HEK293 (cell line): ENCODE measurements at regions not wholly inside any gene's neighbourhood (a gene's known extent, or its start where the extent isn't known, plus 50 kb on each side); places are given as distances from the start of the nearest gene placed in this dataset.
"Not testable (repeated sequence)": the region's sequence is repeated elsewhere in the genome, so short reads cannot be mapped to it uniquely, and the experiment has no call there.

Experiments
- CTCF ChIA-PET: fragments of 350-600 bp; formaldehyde crosslinking; extraction: SDS; loops from one replicate; lab custom pipeline; 2021; ENCODE audit warnings: antibody characterized with exemption; lab: Yijun Ruan, JAX
- POLR2A ChIA-PET: fragments of 300-600 bp; formaldehyde crosslinking; extraction: SDS; loops from one replicate; lab custom pipeline; 2020; ENCODE audit warnings: antibody characterized with exemption, inconsistent platforms; lab: Yijun Ruan, JAX
- H3K27ac ChIP-seq: fragments of 200-500 bp; sonication (Bioruptor generic); 2 replicates; pipeline ENCODE4 v1.5.1; 2014; ENCODE audit warnings: low read depth, low read length, control low read depth, inconsistent platforms; ENCODE audit errors: extremely low read depth
- H3K36me3 ChIP-seq, 2 experiments: fragments of 200-500 bp in 1 of 2; sonication (Bioruptor generic) in 1 of 2; 1 replicate in 1 of 2; 2 replicates in 1 of 2; pipeline ENCODE4 v1.5.1; 2014 to 2017; ENCODE audit warnings: inconsistent platforms in 2 of 2, low read length in 2 of 2; ENCODE audit not compliant: control insufficient read depth in 2 of 2, insufficient read depth in 1 of 2
- H3K4me1 ChIP-seq: fragments of 200-500 bp; sonication (Bioruptor generic); 2 replicates; pipeline ENCODE4 v1.5.1; 2014; ENCODE audit warnings: mild to moderate bottlenecking, low read length, inconsistent platforms; ENCODE audit not compliant: control insufficient read depth, insufficient read depth
- H3K4me3 ChIP-seq: 2 replicates; pipeline ENCODE4 v1.5.1; 2011; ENCODE audit warnings: low read depth, mild to moderate bottlenecking, control low read depth, low read length, moderate library complexity
- H3K9me3 ChIP-seq: fragments of 200-500 bp; sonication (Bioruptor generic); 2 replicates; pipeline ENCODE4 v1.5.1; 2014; ENCODE audit warnings: low read depth, low read length, inconsistent platforms; ENCODE audit not compliant: control insufficient read depth, insufficient read depth
- GLI4 ChIP-seq: fragments of 450-650 bp; formaldehyde crosslinking; IDR thresholded peaks from 2 replicates; pipeline ENCODE4 v1.5.1; 2016; ENCODE audit warnings: missing biosample characterization, missing genetic modification characterization
- KLF1 ChIP-seq: fragments of 450-650 bp; formaldehyde crosslinking; IDR thresholded peaks from 2 replicates; pipeline ENCODE4 v1.5.1; 2016; ENCODE audit warnings: missing biosample characterization, missing genetic modification characterization
- YY1 ChIP-seq: fragments of 450-650 bp; formaldehyde crosslinking; IDR thresholded peaks from 2 replicates; pipeline ENCODE4 v1.5.1; 2018; ENCODE audit warnings: missing biosample characterization, missing genetic modification characterization
- YY2 ChIP-seq: fragments of 450-650 bp; formaldehyde crosslinking; IDR thresholded peaks from 2 replicates; pipeline ENCODE4 v1.5.1; 2016; ENCODE audit warnings: missing biosample characterization, missing genetic modification characterization
- ZBTB1 ChIP-seq: fragments of 450-650 bp; formaldehyde crosslinking; IDR thresholded peaks from 2 replicates; pipeline ENCODE4 v1.5.1; 2016; ENCODE audit warnings: missing biosample characterization, missing genetic modification characterization
- ZBTB48 ChIP-seq: fragments of 450-650 bp; formaldehyde crosslinking; IDR thresholded peaks from 2 replicates; pipeline ENCODE4 v1.5.1; 2016; ENCODE audit warnings: missing biosample characterization, missing genetic modification characterization
- ZNF157 ChIP-seq: fragments of 450-650 bp; formaldehyde crosslinking; IDR thresholded peaks from 2 replicates; pipeline ENCODE4 v1.5.1; 2016; ENCODE audit warnings: missing biosample characterization, missing genetic modification characterization
- ZNF239 ChIP-seq: fragments of 450-650 bp; formaldehyde crosslinking; IDR thresholded peaks from 2 replicates; pipeline ENCODE4 v1.5.1; 2016; ENCODE audit warnings: missing biosample characterization, missing genetic modification characterization
- ZNF302 ChIP-seq: fragments of 450-650 bp; formaldehyde crosslinking; IDR thresholded peaks from 2 replicates; pipeline ENCODE4 v1.5.1; 2016; ENCODE audit warnings: missing biosample characterization, missing genetic modification characterization, low read depth
- ZNF670 ChIP-seq: fragments of 450-650 bp; formaldehyde crosslinking; IDR thresholded peaks from 2 replicates; pipeline ENCODE4 v1.5.1; 2016; ENCODE audit warnings: missing biosample characterization, missing genetic modification characterization, low read depth
- TF ChIP-seq, protein P1 (sequence below): fragments of 450-650 bp; formaldehyde crosslinking; IDR thresholded peaks from 2 replicates; pipeline ENCODE4 v1.5.1; 2017; ENCODE audit warnings: missing biosample characterization, missing genetic modification characterization
- TF ChIP-seq, protein P2 (sequence below): fragments of 450-650 bp; formaldehyde crosslinking; IDR thresholded peaks from 2 replicates; pipeline ENCODE4; 2016; ENCODE audit warnings: missing biosample characterization, missing genetic modification characterization
- TF ChIP-seq, protein P3 (sequence below): fragments of 450-650 bp; formaldehyde crosslinking; IDR thresholded peaks from 2 replicates; pipeline ENCODE4 v1.5.1; 2016; ENCODE audit warnings: missing biosample characterization, missing genetic modification characterization
- TF ChIP-seq, protein P4 (sequence below): fragments of 450-650 bp; formaldehyde crosslinking; IDR thresholded peaks from 2 replicates; pipeline ENCODE4 v1.5.1; 2016; ENCODE audit warnings: missing biosample characterization, missing genetic modification characterization
- TF ChIP-seq, protein P5 (sequence below): fragments of 450-650 bp; formaldehyde crosslinking; IDR thresholded peaks from 2 replicates; pipeline ENCODE4 v1.5.1; 2016; ENCODE audit warnings: missing biosample characterization, missing genetic modification characterization

DNA sequence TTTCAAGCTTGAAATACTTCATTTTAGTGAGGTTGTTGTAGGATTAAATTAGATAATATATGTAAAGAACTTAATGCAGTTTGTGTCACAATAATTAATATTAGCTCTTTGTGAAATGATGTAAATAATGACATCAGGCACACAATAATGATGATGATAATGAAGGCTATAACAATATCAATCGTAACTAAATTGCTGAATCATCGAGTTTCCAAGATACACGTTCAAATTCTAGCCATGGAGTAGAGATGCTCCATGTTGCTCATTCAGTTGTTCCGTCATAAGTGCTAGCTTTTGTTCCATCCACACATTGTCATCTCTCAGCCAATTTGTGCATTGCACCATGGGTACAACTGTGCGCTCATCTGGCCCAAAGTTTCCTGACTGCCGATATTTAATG lies 83.1 kb downstream of the CPXCR1 start:
- Histone ChIP-seq H3K4me1 (no peaks in the 10 kb centered on the region), H3K36me3 (no peaks in the 10 kb centered on the region), H3K27ac (no peak overlapping the region), H3K4me3 (no peak overlapping the region), H3K9me3 (no peaks in the 10 kb centered on the region; the same call in 1 of the 2 replicates)
- POLR2A ChIA-PET, result no interaction called here
- CTCF ChIA-PET, result interaction anchor here (0.7 kb wide), 1 partner anchor 28 kb away, joined by 3 read pairs; no protein-coding TSS in a partner anchor
- TF ChIP-seq, protein P1, sequence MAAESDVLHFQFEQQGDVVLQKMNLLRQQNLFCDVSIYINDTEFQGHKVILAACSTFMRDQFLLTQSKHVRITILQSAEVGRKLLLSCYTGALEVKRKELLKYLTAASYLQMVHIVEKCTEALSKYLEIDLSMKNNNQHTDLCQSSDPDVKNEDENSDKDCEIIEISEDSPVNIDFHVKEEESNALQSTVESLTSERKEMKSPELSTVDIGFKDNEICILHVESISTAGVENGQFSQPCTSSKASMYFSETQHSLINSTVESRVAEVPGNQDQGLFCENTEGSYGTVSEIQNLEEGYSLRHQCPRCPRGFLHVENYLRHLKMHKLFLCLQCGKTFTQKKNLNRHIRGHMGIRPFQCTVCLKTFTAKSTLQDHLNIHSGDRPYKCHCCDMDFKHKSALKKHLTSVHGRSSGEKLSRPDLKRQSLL (tag by site-specific recombination), result no peak
- TF ChIP-seq ZNF302, result no peak
- TF ChIP-seq ZNF239 (tag by site-specific recombination), result no peak
- TF ChIP-seq ZNF157 (tag by site-specific recombination), result no peak
- TF ChIP-seq YY2 (tag by site-specific recombination), result no peak
- TF ChIP-seq, protein P2, sequence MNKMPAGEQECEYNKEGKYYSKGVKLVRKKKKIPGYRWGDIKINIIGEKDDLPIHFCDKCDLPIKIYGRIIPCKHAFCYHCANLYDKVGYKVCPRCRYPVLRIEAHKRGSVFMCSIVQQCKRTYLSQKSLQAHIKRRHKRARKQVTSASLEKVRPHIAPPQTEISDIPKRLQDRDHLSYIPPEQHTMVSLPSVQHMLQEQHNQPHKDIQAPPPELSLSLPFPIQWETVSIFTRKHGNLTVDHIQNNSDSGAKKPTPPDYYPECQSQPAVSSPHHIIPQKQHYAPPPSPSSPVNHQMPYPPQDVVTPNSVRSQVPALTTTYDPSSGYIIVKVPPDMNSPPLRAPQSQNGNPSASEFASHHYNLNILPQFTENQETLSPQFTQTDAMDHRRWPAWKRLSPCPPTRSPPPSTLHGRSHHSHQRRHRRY (tag by site-specific recombination), result no peak
- TF ChIP-seq ZBTB48, result no peak
- no peak for TF ChIP-seq YY1
- TF ChIP-seq, protein P3, sequence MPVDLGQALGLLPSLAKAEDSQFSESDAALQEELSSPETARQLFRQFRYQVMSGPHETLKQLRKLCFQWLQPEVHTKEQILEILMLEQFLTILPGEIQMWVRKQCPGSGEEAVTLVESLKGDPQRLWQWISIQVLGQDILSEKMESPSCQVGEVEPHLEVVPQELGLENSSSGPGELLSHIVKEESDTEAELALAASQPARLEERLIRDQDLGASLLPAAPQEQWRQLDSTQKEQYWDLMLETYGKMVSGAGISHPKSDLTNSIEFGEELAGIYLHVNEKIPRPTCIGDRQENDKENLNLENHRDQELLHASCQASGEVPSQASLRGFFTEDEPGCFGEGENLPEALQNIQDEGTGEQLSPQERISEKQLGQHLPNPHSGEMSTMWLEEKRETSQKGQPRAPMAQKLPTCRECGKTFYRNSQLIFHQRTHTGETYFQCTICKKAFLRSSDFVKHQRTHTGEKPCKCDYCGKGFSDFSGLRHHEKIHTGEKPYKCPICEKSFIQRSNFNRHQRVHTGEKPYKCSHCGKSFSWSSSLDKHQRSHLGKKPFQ (tag by site-specific recombination), result no peak
- TF ChIP-seq, protein P4, sequence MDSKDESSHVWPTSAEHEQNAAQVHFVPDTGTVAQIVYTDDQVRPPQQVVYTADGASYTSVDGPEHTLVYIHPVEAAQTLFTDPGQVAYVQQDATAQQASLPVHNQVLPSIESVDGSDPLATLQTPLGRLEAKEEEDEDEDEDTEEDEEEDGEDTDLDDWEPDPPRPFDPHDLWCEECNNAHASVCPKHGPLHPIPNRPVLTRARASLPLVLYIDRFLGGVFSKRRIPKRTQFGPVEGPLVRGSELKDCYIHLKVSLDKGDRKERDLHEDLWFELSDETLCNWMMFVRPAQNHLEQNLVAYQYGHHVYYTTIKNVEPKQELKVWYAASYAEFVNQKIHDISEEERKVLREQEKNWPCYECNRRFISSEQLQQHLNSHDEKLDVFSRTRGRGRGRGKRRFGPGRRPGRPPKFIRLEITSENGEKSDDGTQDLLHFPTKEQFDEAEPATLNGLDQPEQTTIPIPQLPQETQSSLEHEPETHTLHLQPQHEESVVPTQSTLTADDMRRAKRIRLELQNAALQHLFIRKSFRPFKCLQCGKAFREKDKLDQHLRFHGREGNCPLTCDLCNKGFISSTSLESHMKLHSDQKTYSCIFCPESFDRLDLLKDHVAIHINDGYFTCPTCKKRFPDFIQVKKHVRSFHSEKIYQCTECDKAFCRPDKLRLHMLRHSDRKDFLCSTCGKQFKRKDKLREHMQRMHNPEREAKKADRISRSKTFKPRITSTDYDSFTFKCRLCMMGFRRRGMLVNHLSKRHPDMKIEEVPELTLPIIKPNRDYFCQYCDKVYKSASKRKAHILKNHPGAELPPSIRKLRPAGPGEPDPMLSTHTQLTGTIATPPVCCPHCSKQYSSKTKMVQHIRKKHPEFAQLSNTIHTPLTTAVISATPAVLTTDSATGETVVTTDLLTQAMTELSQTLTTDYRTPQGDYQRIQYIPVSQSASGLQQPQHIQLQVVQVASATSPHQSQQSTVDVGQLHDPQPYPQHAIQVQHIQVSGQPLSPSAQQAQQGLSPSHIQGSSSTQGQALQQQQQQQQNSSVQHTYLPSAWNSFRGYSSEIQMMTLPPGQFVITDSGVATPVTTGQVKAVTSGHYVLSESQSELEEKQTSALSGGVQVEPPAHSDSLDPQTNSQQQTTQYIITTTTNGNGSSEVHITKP (tag by site-specific recombination), result no peak
- TF ChIP-seq GLI4, result no peak
- TF ChIP-seq, protein P5, sequence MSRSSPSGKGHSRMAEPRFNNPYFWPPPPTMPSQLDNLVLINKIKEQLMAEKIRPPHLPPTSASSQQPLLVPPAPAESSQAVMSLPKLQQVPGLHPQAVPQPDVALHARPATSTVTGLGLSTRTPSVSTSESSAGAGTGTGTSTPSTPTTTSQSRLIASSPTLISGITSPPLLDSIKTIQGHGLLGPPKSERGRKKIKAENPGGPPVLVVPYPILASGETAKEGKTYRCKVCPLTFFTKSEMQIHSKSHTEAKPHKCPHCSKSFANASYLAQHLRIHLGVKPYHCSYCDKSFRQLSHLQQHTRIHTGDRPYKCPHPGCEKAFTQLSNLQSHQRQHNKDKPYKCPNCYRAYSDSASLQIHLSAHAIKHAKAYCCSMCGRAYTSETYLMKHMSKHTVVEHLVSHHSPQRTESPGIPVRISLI, result no peak
- no peak for TF ChIP-seq KLF1 (tag by site-specific recombination)

DNA sequence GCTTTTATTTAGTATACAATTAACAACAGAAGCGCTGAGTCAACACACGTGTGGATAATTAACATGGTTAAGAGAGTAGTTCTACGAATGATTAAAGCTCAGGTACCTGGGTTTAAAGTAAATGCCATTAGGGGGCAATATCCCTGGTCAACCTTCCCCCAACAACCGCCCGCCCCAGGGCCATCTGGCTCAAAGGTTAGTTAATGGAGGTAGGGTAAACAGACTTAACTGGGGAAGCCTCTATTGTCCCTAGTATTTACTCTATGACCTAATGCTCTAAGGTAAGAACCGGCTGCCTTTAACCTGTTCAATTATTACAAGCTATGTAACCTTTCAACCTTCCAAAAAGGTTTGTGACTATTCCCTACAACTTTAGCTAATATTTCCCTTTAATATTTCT lies 90.7 kb downstream of the CPXCR1 start:
- H3K27ac ChIP-seq, POLR2A ChIA-PET, H3K9me3 ChIP-seq, H3K4me1 ChIP-seq, H3K4me3 ChIP-seq, CTCF ChIA-PET, H3K36me3 ChIP-seq: not testable (repeated sequence)

DNA sequence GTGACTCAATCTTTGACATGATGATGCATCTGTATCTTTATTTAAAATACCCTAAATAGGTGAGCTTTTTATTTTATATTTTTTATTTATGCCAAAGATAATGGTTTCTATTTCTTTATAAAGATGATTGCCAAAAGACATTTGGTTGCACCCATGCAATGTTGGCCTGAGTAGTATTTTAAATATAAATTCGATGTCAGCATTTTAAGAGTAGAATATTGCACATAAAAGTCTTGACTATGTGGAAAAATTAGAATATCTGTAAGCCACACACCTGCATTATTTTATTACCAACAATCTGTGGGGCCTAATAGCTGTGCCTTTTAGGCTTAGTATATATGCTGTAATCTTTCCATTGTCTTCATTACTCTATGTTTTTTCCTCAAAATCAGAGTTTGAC lies 91.4 kb downstream of the CPXCR1 start:
- TF ChIP-seq ZBTB1, result no peak
- no peak for TF ChIP-seq ZNF670 (tag by site-specific recombination)
- ChIA-PET CTCF (no interaction called here), POLR2A (no interaction called here)
- Histone ChIP-seq H3K27ac (no peak overlapping the region), H3K4me3 (no peak overlapping the region), H3K4me1 (no peaks in the 10 kb centered on the region), H3K36me3 (no peaks in the 10 kb centered on the region), H3K9me3 (no peaks in the 10 kb centered on the region; the same call in 1 of the 2 replicates)

DNA sequence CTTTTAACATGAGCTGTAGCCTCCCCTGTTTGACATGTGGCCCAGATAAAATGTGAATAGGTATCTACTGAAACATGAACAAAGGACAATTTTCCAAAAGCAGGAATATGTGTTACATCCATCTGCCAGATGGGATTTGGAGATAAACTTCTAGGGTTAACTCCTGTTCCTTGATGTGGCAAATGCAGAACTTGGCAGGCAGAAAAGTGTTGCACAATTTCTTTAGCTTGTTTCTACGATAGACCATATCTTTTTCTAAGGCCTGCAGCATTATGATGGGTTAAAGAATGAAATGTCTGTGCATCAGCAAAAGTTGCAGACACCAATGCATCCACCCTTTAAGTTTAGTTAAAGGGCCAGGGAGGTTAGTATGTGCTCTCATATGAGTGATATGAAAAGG lies 96.8 kb downstream of the CPXCR1 start:
- POLR2A ChIA-PET, H3K9me3 ChIP-seq, H3K27ac ChIP-seq, H3K36me3 ChIP-seq, H3K4me1 ChIP-seq, H3K4me3 ChIP-seq: not testable (repeated sequence)
- CTCF ChIA-PET, result interaction anchor here (0.6 kb wide), 1 partner anchor 806 kb away, joined by 3 read pairs; no protein-coding TSS in a partner anchor
